ENCODE measurements at regions not wholly inside any gene's neighbourhood (a gene's known extent, or its start where the extent isn't known, plus 50 kb on each side); places are given as distances from the start of the nearest gene placed in this dataset.
"Not testable (repeated sequence)": the region's sequence is repeated elsewhere in the genome, so short reads cannot be mapped to it uniquely, and the experiment has no call there.

DNA sequence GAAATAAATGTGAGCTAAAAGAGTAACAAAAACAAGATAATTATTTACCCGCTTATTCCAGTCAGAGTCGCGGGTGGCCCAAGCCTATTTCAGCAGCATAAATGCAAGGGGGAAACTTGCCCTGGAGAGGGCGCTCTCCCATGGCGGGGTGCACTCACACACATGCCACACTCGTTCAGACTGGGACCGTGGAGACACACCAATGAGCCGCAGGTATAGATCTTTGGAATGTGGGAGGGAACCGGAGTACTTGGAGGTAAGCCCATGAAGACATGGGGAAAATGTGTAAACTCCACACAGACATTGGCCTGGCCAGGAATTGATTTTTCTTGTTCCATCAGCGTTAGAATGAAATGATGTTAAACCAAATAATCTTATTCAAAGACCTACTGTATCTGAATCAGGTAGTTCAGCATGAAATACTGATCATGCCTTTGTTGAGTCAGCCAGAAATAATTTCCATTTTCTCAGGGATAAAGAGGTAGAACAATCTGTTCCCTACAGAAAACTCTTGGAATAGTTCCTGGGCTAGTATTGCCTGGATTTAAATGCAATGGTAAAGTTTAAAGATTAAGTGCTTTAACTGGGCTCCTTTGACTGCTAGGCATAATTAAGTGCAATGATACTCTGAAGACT is 191.5 kb downstream of the MCHR2 start:
- DNase-seq, result no peak

DNA sequence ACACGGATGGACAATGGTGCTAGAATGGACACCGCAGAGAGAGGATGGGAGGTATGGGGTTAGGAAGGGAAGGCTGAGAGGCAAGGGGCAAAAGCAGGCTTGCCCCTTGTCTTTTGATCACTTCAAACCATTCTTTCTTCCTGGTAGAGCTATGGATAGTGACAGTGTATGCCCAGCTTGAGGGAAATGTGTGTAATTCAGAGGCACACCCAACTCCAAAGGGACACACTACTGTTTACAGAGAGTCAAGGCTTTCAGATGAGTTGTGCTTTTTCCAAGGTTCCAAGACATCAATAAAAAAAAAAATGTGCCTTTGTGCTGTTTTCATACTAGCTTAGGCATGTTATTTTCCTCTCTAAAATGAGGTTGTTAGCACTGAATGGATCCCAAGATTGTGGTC is 185.0 kb downstream of the MCHR2 start:
- DNase-seq, result no peak

DNA sequence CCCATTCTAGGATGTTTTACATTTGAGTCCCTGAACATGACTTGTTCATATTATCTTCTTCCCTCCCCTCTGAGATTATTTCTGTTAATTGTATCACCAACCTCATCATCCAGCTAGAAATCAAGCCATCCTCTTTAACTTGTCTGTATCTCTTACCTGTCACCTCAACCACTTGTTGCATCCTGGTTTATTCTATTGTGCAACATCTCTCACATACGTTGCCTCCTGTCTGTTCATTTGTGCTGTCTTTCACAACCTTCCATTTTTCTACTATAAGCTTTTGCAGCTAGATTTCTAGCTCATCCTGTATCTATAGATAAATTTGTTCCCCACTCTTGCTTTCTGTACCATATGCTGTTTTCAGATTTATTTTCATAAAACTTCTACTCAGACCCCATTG is 183.7 kb downstream of the MCHR2 start:
- DNase-seq, result no peak

DNA sequence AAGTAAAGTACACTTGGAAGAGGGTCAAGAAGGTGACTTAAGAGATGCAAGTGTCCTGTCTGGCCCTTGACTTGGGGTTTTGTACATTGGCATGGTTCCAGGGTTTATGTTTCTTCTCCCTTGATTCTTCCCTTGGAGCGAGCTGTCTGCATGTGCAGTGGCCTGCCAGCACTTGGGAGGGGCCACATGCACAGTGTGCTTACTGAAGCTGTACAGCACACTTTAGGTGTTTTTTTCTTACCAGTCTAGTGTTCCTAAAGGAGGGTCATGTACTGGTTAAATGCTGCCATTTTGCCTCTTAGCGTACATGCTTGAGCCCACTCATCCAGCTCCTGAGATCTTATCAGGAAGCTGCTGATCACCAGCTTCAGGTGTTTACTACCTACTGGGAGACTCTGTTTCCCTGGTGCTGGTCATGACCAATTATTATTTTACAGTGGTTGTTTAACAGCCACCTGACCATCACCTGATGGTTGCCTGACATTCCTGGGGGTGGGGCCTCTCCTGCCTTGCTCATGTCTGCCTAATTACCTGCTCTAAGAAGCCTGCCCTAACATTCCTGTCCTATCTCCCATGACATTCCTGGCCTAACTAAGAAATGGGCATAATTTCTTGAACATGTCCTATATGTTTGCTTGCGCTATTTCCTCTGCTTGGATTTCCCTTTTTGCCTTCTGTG is 182.9 kb downstream of the MCHR2 start:
- DNase-seq, result no peak

DNA sequence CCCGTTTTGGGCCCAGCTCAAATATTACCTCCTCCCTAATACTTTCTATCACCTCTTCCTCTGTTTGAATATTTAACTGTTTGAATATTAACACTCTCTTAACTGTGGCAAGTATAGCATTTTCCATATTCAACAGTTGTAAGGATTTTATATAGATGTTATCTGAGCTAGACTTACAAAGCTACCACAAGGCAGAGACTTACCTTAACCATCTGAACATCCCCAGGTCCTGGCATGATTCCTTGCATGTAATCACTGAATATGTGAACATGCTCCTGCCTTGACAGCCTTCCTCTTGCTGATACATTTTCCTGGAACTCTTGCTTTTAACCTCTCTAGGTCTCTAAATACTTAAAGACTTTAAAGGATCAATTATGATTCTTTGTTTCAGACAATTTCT is 182.4 kb downstream of the MCHR2 start:
- no peak for DNase-seq

DNA sequence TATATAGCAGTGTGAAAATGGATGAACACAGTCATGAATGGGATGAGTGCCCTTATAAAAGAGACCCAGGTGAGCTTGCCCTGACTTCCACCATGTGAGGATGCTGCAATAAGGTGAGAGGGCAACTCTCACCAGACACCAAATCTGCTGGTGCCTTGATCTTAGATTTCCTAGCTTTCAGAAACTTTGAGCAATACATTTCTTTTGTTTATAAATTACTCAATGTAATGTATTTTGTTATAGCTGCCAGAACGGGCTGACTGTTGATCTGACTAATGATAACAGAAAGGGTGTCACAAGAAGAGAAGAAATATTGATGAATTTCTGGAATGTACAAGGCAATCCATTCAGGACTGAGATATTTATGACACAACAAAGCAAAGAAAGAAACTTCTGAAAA is 180.5 kb downstream of the MCHR2 start:
- no peak for DNase-seq

GRCh38 chr6:99814230-99814928 is 179.6 kb downstream of the MCHR2 start:
- no peak for DNase-seq

GRCh38 chr6:99816795-99817194 is 177.2 kb downstream of the MCHR2 start:
- no peak for DNase-seq

DNA sequence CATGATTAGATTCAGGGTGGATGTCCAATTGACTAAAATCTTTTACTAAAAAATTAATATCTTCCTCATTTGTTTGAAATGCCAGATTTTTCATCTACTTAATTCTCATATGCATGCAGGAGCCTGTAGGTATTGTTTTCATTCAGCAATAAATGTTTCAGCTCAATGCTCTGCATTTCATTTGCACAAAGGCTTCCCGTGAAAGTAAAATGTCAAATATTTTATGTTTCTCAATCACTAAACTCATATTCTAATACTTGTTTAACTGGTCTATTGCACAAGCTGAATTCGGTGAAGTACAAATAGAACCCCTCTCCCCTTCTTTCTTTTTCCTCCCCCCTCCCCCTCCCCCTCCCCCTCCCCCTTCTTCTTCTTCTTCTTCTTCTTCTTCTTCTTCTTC is 175.9 kb downstream of the MCHR2 start:
- no peak for DNase-seq

- no peak for DNase-seq
These were observed 174.2 kb downstream of the MCHR2 start for GRCh38 chr6:99819853-99820252.

GRCh38 chr6:99821164-99821563 is 172.9 kb downstream of the MCHR2 start:
- no peak for DNase-seq

GRCh38 chr6:99822741-99823512 is 171.1 kb downstream of the MCHR2 start:
- no peak for DNase-seq

GRCh38 chr6:99823513-99824235 is 170.3 kb downstream of the MCHR2 start:
- DNase-seq, result not testable (repeated sequence)

DNA sequence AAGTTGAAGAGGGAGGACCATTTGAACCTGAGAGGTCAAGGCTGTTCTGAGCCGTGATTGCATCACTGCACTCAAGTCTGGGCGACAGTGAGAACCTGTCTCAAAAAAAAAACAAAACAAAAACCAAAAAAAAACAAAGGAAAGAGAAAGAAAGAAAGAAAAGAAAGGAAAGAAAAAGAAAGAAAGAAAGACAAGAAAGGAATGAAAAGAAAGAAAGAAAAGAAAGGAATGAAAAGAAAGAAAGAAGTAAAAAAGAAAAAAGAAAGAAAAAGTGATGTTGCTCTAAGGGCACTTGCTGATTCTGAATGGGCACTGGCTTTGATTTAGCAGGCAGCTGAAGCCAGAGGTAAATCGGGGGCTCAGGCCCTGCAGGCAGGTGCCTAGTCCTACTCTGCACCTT is 161.0 kb downstream of the MCHR2 start:
- no peak for DNase-seq

GRCh38 chr6:99836471-99836870 is 157.6 kb downstream of the MCHR2 start:
- DNase-seq, result no peak

GRCh38 chr6:99838607-99839006 is 155.4 kb downstream of the MCHR2 start:
- no peak for DNase-seq

GRCh38 chr6:99841297-99841696 is 152.7 kb downstream of the MCHR2 start:
- no peak for DNase-seq

- DNase-seq, result no peak
These were observed 148.0 kb downstream of the MCHR2 start for GRCh38 chr6:99846006-99846405.

GRCh38 chr6:99850841-99851240 is 143.2 kb downstream of the MCHR2 start:
- DNase-seq, result no peak

DNA sequence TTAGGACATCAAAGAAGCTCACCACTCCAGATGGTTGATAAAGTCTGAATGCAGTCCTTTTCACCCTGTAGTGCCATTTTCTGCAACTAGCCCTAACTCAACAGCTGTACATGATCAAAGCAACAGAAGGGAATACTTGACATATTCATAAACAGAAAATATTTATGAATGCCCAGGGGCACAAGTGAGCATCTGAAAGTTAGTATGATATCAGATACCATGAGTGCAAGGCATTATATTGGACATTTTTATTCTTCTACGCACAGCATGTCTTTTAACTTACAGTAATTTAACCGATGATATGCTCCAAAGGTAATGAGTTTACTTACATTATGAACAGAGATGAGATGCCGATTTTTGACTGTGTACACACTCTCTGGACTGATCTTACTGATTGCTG is 142.0 kb downstream of the MCHR2 start:
- no peak for DNase-seq

GRCh38 chr6:99867026-99867425 is 127.0 kb downstream of the MCHR2 start:
- DNase-seq, result no peak

- DNase-seq, result no peak
These were observed 125.8 kb downstream of the MCHR2 start for GRCh38 chr6:99868074-99868702.

Measured in SIG-M5 (cell line).